SK-N-SH (cell line): ENCODE measurements at regions not wholly inside any gene's neighbourhood (a gene's known extent, or its start where the extent isn't known, plus 50 kb on each side); places are given as distances from the start of the nearest gene placed in this dataset.
A peak's percentile ranks its signal among the peaks of the same experiment; 100 is the strongest.

ENCODE experiments used
- CTCF ChIA-PET: fragments of 300-600, 350-600 bp; formaldehyde crosslinking; extraction: SDS; loops from one replicate; lab custom pipeline; 2021; lab: Yijun Ruan, JAX
- POLR2A ChIA-PET: fragments of 350-600 bp; sonication (Branson Sonifier 250); formaldehyde crosslinking; extraction: SDS; loops from one replicate; lab custom pipeline; 2020; ENCODE audit warnings: antibody characterized with exemption, inconsistent platforms; lab: Yijun Ruan, JAX
- DNase-seq: peaks from one replicate; pipeline ENCODE4 v3.0.0; 2012
- H2AFZ ChIP-seq: fragments of 200-600 bp; sonication (generic); 2 replicates; pipeline ENCODE4 v1.8.1; 2016; ENCODE audit warnings: antibody characterized with exemption, mild to moderate bottlenecking, low read depth
- H3F3A ChIP-seq: fragments of 200-600 bp; sonication (generic); replicated peaks from 2 replicates; pipeline ENCODE3; 2016; ENCODE audit warnings: antibody characterized with exemption, mild to moderate bottlenecking; ENCODE audit not compliant: insufficient read depth
- H3K27ac ChIP-seq, 2 experiments: fragments of 200-500 bp in 1 of 2; fragments of 200-600 bp in 1 of 2; sonication (Bioruptor generic) in 1 of 2; sonication (generic), shearing (Covaris generic) in 1 of 2; 2 replicates each; pipeline versions ENCODE4 v1.5.1 to v1.6.1; 2014 to 2016; ENCODE audit warnings: low read depth in 2 of 2, inconsistent platforms in 1 of 2, low read length in 1 of 2, mild to moderate bottlenecking in 1 of 2, mixed read lengths in 1 of 2
- H3K27me3 ChIP-seq: fragments of 200-600 bp; sonication (generic), shearing (Covaris generic); 2 replicates; pipeline ENCODE4 v1.6.1; 2016; ENCODE audit warnings: mixed run types; ENCODE audit not compliant: insufficient read depth
- H3K36me3 ChIP-seq, 2 experiments: fragments of 200-500 bp in 1 of 2; fragments of 200-600 bp in 1 of 2; sonication (Bioruptor generic) in 1 of 2; sonication (generic) in 1 of 2; replicated peaks in 1 of 2; 2 replicates each; pipeline versions ENCODE3 to v1.5.1; 2014 to 2016; ENCODE audit warnings: low read length in 1 of 2, mild to moderate bottlenecking in 1 of 2; ENCODE audit not compliant: insufficient read depth in 2 of 2, control insufficient read depth in 1 of 2
- H3K4me1 ChIP-seq, 2 experiments: fragments of 200-500 bp in 1 of 2; fragments of 200-600 bp in 1 of 2; sonication (Bioruptor generic) in 1 of 2; sonication (generic), shearing (Covaris generic) in 1 of 2; 2 replicates each; pipeline versions ENCODE4 v1.5.1 to v1.6.1; 2014 to 2016; ENCODE audit warnings: low read depth in 1 of 2, low read length in 1 of 2, mixed run types in 1 of 2; ENCODE audit not compliant: insufficient read depth in 2 of 2, control insufficient read depth in 1 of 2
- H3K4me2 ChIP-seq: fragments of 200-600 bp; sonication (generic), shearing (Covaris generic); 2 replicates; pipeline ENCODE4 v1.6.1; 2017; ENCODE audit warnings: mixed run types
- H3K4me3 ChIP-seq, 2 experiments: fragments of 200-500 bp in 1 of 2; fragments of 200-600 bp in 1 of 2; sonication (Bioruptor generic) in 1 of 2; sonication (generic), shearing (Covaris generic) in 1 of 2; 2 replicates each; pipeline versions ENCODE4 v1.5.1 to v1.8.1; 2014 to 2016; ENCODE audit warnings: low read depth in 2 of 2, inconsistent platforms in 1 of 2, low read length in 1 of 2, mild to moderate bottlenecking in 1 of 2, mixed read lengths in 1 of 2, moderate library complexity in 1 of 2
- H3K79me2 ChIP-seq: fragments of 200-600 bp; sonication (generic); 2 replicates; pipeline ENCODE4 v1.8.1; 2017; ENCODE audit warnings: mild to moderate bottlenecking; ENCODE audit not compliant: insufficient read depth
- H3K9ac ChIP-seq: fragments of 200-600 bp; sonication (generic); 2 replicates; pipeline ENCODE4 v1.6.1; 2017; ENCODE audit warnings: mixed run types
- H3K9me2 ChIP-seq: fragments of 200-600 bp; sonication (generic); 2 replicates; pipeline ENCODE4 v1.6.1; 2017; ENCODE audit warnings: mixed run types
- H3K9me3 ChIP-seq: fragments of 200-600 bp; sonication (generic); 2 replicates; pipeline ENCODE4 v1.6.1; 2017; ENCODE audit warnings: mixed run types, mild to moderate bottlenecking, moderate library complexity
- H4K20me1 ChIP-seq: fragments of 200-600 bp; sonication (generic); 2 replicates; pipeline ENCODE4 v1.6.1; 2017; ENCODE audit warnings: mild to moderate bottlenecking, mixed run types; ENCODE audit not compliant: insufficient read depth
- CHD2 ChIP-seq: fragments of 150-350 bp; IDR thresholded peaks from 2 replicates; pipeline ENCODE4 v1.6.1; 2018; ENCODE audit warnings: low read length; ENCODE audit not compliant: partially characterized antibody
- ELF1 ChIP-seq: IDR thresholded peaks from 2 replicates; pipeline ENCODE4 v1.4.0; 2012
- EZH2phosphoT487 ChIP-seq: fragments of 200-600 bp; sonication (generic); IDR thresholded peaks from 2 replicates; pipeline ENCODE4 v1.6.1; 2017; ENCODE audit warnings: low read depth, mixed run types, mild to moderate bottlenecking, antibody characterized with exemption, moderate library complexity, borderline replicate concordance
- FOSL2 ChIP-seq: IDR thresholded peaks from 2 replicates; pipeline ENCODE4 v1.4.0; 2012; ENCODE audit warnings: low read depth, mild to moderate bottlenecking, moderate library complexity, borderline replicate concordance
- FOXJ3 ChIP-seq: sonication (generic); formaldehyde crosslinking; IDR thresholded peaks from 2 replicates; pipeline ENCODE4 v1.5.1; 2020; ENCODE audit warnings: mild to moderate bottlenecking, missing genetic modification reagents
- FOXM1 ChIP-seq: IDR thresholded peaks from 2 replicates; pipeline ENCODE4 v1.4.0; 2012; ENCODE audit warnings: low read depth, mild to moderate bottlenecking
- GABPA ChIP-seq: IDR thresholded peaks from 2 replicates; pipeline ENCODE4 v1.4.0; 2012; ENCODE audit warnings: low read depth, mild to moderate bottlenecking
- GATA2 ChIP-seq: sonication (generic); formaldehyde crosslinking; IDR thresholded peaks from 2 replicates; pipeline ENCODE4 v1.5.0; 2020; ENCODE audit warnings: mild to moderate bottlenecking, missing genetic modification reagents
- JUND ChIP-seq: IDR thresholded peaks from 2 replicates; pipeline ENCODE4 v1.4.0; 2012
- MAX ChIP-seq: IDR thresholded peaks from 2 replicates; pipeline ENCODE4 v1.4.0; 2012; ENCODE audit warnings: low read depth
- MXI1 ChIP-seq: IDR thresholded peaks from 2 replicates; pipeline ENCODE4 v1.6.1; 2012; ENCODE audit warnings: mild to moderate bottlenecking, low read depth, low read length, improper control_type of control experiment
- NFIC ChIP-seq: IDR thresholded peaks from 2 replicates; pipeline ENCODE4 v1.4.0; 2012; ENCODE audit warnings: borderline replicate concordance
- NRF1 ChIP-seq: IDR thresholded peaks from 2 replicates; pipeline ENCODE4 v1.6.1; 2012; ENCODE audit warnings: low read depth, mild to moderate bottlenecking, low read length
- RAD21 ChIP-seq: IDR thresholded peaks from 2 replicates; pipeline ENCODE4 v1.6.1; 2012; ENCODE audit warnings: mild to moderate bottlenecking, low read length
- RCOR1 ChIP-seq: fragments of 150-350 bp; IDR thresholded peaks from 2 replicates; pipeline ENCODE4 v1.6.1; 2017; ENCODE audit warnings: antibody characterized with exemption, low read length
- RFX5 ChIP-seq: IDR thresholded peaks from 2 replicates; pipeline ENCODE4 v1.6.1; 2012; ENCODE audit warnings: mild to moderate bottlenecking, improper control_type of control experiment, low read length
- RXRA ChIP-seq: IDR thresholded peaks from 2 replicates; pipeline ENCODE4 v1.4.0; 2012; ENCODE audit warnings: low read depth, mild to moderate bottlenecking, borderline replicate concordance
- SIN3A ChIP-seq: IDR thresholded peaks from 2 replicates; pipeline ENCODE4 v1.6.1; 2012; ENCODE audit warnings: low read depth, mild to moderate bottlenecking, low read length, moderate library complexity, borderline replicate concordance
- SMC3 ChIP-seq: IDR thresholded peaks from 2 replicates; pipeline ENCODE4 v1.6.1; 2012; ENCODE audit warnings: low read depth, low read length, improper control_type of control experiment
- TAF1 ChIP-seq: IDR thresholded peaks from 2 replicates; pipeline ENCODE4 v1.6.1; 2012; ENCODE audit warnings: low read depth, mild to moderate bottlenecking, low read length, moderate library complexity, borderline replicate concordance
- TCF12 ChIP-seq: IDR thresholded peaks from 2 replicates; pipeline ENCODE4 v1.4.0; 2012
- TEAD4 ChIP-seq: IDR thresholded peaks from 2 replicates; pipeline ENCODE4 v1.4.0; 2012; ENCODE audit warnings: mild to moderate bottlenecking, borderline replicate concordance; ENCODE audit not compliant: insufficient read depth
- YY1 ChIP-seq: IDR thresholded peaks from 2 replicates; pipeline ENCODE4 v1.4.0; 2012; ENCODE audit warnings: low read depth, mild to moderate bottlenecking
- WGBS: methylation state at CpG from one replicate; pipeline ENCODE4 v1.1.6; 2017; ENCODE audit warnings: low lambda C conversion rate; 5-methylcytosine and 5-hydroxymethylcytosine counted together
- TF ChIP-seq, protein P1 (sequence below): IDR thresholded peaks from 2 replicates; pipeline ENCODE4 v1.6.1; 2012; ENCODE audit warnings: mild to moderate bottlenecking, low read depth, low read length, moderate library complexity
- TF ChIP-seq, protein P2 (sequence below): fragments of 150-350 bp; IDR thresholded peaks from 2 replicates; pipeline ENCODE4 v1.6.1; 2017; ENCODE audit warnings: antibody characterized with exemption, low read length, low read depth, borderline replicate concordance

DNA sequence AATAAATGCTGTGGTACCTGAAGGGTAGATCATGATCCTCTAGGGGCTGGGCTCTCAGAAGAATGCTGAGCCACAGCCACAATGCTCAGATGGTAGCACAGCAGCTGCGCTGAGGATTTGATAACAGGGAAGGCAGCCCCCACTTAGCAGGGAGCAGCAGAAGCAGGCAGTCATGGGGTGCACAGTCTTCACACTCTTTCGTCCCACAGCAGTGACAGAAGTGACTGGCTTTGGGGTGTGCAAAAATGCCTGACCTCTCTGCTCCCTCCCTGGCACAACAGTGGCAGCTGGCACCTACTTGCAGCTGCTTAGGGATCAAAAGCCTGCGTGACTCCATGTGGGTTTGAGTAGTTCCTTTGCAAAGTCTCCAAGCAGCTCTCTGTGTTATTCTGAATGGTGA, 1349.8 kb upstream of the RAG2 start:
- Histone ChIP-seq H3F3A (no peaks in the 10 kb centered on the region), H3K4me1 (no peaks in the 10 kb centered on the region; a peak in 1 of 4 replicates), H3K79me2 (no peaks in the 10 kb centered on the region), H3K4me2 (no peak overlapping the region), H3K27me3 (no peaks in the 10 kb centered on the region), H3K9me3 (peaks cover 9% of the 10 kb centered on the region; the same call in 1 of the 2 replicates), H3K27ac (no peak overlapping the region), H2AFZ (no peak overlapping the region), H3K9ac (no peak overlapping the region), H3K4me3 (no peak overlapping the region), H3K9me2 (no peaks in the 10 kb centered on the region), H3K36me3 (no peaks in the 10 kb centered on the region), H4K20me1 (no peaks in the 10 kb centered on the region)
- WGBS, result 28% methylated on average over 2 of the region's 3 CpGs
- no peak for DNase-seq
- TF ChIP-seq RAD21, result no peak
- TF ChIP-seq ELF1, result no peak
- no peak for TF ChIP-seq CHD2
- TF ChIP-seq FOXJ3 (CRISPR knock-in tag), result no peak
- TF ChIP-seq TCF12, result no peak
- ChIA-PET CTCF (interaction anchor here (4.2 kb wide), 1 partner anchor 844 kb away, joined by 33 read pairs; no protein-coding TSS in a partner anchor), POLR2A (no interaction called here)

DNA sequence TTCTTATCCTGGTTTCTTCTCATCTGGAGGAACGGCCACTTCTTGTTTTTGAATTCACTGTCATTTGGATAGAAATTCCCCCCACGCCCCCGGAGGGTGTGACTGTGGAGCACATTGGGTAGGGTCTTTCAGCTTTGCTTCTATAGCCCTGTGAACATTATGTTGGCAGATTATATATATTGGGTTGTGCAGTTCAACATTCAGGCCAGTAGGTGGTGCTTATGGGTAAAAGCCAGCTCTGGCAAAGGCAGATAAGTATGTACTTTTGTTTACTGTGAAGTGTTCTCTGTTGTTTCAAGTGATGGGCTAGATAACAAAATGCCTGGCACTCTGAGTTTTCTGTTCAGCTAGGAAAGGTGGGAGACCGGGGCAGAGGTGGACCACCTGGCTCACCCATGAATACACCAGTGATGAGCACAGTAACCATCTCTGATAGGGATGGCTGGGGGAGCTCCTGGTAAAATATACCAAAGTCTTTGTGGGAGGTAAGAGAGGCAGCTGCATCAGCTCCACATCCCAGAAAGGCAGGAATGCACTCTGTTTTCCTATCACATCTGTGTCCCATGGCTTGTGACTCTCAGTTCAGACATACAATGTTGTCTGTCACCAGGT, 1348.2 kb upstream of the RAG2 start:
- Histone ChIP-seq H3K4me3 (no peak overlapping the region), H4K20me1 (no peaks in the 10 kb centered on the region), H3F3A (no peaks in the 10 kb centered on the region), H3K4me1 (no peaks in the 10 kb centered on the region), H3K27ac (no peak overlapping the region), H2AFZ (no peak overlapping the region), H3K9me3 (peaks cover 9% of the 10 kb centered on the region; the same call in 1 of the 2 replicates), H3K4me2 (no peak overlapping the region), H3K79me2 (no peaks in the 10 kb centered on the region), H3K27me3 (no peaks in the 10 kb centered on the region), H3K9ac (no peak overlapping the region), H3K36me3 (no peaks in the 10 kb centered on the region), H3K9me2 (no peaks in the 10 kb centered on the region)
- ChIA-PET CTCF (interaction anchor here (0.6 to 4.2 kb wide), 20 partner anchors 8 to 1228 kb away, joined by 3 to 33 read pairs (median 3); no protein-coding TSS in a partner anchor), POLR2A (no interaction called here)
- 11% methylated on average over 4 of the region's 4 CpGs for WGBS
- DNase-seq, result peak; percentile 16
- TF ChIP-seq TAF1, result no peak
- TF ChIP-seq SIN3A, result no peak
- TF ChIP-seq GATA2, result peak; percentile 6; the same call in 1 of the 2 replicates
- TF ChIP-seq RAD21, result peak; percentile 78
- no peak for TF ChIP-seq YY1
- no peak for TF ChIP-seq TCF12
- TF ChIP-seq FOSL2, result no peak
- no peak for TF ChIP-seq ELF1
- TF ChIP-seq CHD2, result no peak
- TF ChIP-seq, protein P1, sequence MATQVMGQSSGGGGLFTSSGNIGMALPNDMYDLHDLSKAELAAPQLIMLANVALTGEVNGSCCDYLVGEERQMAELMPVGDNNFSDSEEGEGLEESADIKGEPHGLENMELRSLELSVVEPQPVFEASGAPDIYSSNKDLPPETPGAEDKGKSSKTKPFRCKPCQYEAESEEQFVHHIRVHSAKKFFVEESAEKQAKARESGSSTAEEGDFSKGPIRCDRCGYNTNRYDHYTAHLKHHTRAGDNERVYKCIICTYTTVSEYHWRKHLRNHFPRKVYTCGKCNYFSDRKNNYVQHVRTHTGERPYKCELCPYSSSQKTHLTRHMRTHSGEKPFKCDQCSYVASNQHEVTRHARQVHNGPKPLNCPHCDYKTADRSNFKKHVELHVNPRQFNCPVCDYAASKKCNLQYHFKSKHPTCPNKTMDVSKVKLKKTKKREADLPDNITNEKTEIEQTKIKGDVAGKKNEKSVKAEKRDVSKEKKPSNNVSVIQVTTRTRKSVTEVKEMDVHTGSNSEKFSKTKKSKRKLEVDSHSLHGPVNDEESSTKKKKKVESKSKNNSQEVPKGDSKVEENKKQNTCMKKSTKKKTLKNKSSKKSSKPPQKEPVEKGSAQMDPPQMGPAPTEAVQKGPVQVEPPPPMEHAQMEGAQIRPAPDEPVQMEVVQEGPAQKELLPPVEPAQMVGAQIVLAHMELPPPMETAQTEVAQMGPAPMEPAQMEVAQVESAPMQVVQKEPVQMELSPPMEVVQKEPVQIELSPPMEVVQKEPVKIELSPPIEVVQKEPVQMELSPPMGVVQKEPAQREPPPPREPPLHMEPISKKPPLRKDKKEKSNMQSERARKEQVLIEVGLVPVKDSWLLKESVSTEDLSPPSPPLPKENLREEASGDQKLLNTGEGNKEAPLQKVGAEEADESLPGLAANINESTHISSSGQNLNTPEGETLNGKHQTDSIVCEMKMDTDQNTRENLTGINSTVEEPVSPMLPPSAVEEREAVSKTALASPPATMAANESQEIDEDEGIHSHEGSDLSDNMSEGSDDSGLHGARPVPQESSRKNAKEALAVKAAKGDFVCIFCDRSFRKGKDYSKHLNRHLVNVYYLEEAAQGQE, result no peak
- no peak for TF ChIP-seq MAX
- no peak for TF ChIP-seq JUND
- TF ChIP-seq GABPA, result no peak
- TF ChIP-seq SMC3, result peak; percentile 61
- no peak for TF ChIP-seq EZH2phosphoT487
- TF ChIP-seq NFIC, result no peak
- TF ChIP-seq FOXJ3 (CRISPR knock-in tag), result no peak
- TF ChIP-seq RXRA, result no peak
- TF ChIP-seq RFX5, result no peak
- no peak for TF ChIP-seq TEAD4
- no peak for TF ChIP-seq FOXM1
- TF ChIP-seq NRF1, result no peak
- TF ChIP-seq, protein P2, sequence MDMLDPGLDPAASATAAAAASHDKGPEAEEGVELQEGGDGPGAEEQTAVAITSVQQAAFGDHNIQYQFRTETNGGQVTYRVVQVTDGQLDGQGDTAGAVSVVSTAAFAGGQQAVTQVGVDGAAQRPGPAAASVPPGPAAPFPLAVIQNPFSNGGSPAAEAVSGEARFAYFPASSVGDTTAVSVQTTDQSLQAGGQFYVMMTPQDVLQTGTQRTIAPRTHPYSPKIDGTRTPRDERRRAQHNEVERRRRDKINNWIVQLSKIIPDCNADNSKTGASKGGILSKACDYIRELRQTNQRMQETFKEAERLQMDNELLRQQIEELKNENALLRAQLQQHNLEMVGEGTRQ, result no peak
- no peak for TF ChIP-seq RCOR1
- TF ChIP-seq MXI1, result no peak
